ENCODE measurements at regions not wholly inside any gene's neighbourhood (a gene's known extent, or its start where the extent isn't known, plus 50 kb on each side); places are given as distances from the start of the nearest gene placed in this dataset.

- DNase-seq, result no peak
Observed at GRCh38 chr22:23000657-23001347, 69.5 kb upstream of the GNAZ start.

DNA sequence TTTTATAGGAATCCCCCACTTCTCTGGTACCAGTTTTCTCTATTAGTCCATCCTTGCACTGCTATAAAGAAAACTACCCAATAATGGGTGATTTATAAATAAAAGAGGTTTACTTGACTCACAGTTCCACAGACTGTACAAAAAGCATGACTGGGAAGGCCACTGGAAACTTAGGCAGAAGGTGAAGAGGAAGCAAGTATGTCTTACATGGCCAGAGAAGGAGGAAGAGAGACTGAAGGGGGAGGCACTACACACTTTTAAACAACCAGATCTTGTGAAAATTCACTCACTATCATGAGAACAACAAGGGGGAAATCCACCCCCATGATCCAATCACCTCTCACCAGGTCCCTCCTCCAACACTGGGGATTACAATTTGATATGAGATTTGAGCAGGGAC is 68.9 kb upstream of the GNAZ start:
- DNase-seq, result no peak

DNA sequence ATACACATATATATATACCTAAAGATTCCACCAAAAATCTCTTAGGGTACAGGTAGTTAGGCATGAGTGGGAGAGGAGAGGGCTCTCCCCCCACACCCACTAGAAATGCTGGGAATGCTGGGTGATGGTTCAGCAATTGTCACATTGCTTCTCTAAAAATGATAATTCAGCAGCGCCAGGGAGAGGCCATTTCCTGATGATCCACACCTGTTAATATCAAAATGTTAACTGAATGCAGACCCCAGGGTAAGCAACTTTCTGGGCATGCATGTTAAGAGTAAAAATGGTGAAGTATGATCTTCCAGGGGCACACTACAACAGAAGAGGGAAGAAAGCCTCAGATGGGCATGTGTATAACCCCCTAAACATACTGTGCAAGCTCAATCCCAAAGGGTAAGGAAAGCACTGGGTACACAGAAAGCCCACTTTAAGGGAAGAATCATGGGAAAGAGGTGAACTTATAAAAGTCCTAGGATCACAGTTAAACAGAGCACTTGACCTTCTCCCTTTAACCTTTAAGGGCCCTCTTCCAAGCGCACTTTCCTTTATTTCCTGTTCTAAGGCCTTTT is 67.6 kb upstream of the GNAZ start:
- no peak for DNase-seq

- DNase-seq, result no peak
Observed at GRCh38 chr22:23007823-23008222, 62.5 kb upstream of the GNAZ start.

DNA sequence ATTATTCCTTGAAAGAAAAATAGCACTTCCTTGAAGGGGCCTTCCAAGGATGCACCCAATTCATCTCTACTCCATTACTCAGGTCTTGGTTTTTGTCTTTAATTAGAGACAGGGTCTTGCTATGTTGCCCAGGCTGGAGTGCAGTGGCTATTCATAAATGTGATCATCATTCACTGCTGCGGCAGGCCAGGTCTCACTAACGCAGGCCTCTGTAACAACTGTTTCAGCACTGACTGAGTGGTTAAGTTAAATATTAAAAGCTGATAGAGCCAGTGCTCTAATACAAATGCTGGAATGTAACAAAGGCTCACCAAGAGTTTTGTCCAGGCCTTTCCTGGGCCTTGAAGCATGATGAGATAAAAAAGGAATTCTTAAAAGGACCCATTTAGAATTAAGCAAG is 61.4 kb upstream of the GNAZ start:
- DNase-seq, result no peak

All from NCI-H2029 treated with DMSO at 0.1 percent for 48 hours (cell line).